Right lobe of liver (tissue), 6 donors: ENCODE measurements at regions not wholly inside any gene's neighbourhood (a gene's known extent, or its start where the extent isn't known, plus 50 kb on each side); places are given as distances from the start of the nearest gene placed in this dataset.
"Not testable (repeated sequence)": the region's sequence is repeated elsewhere in the genome, so short reads cannot be mapped to it uniquely, and the experiment has no call there.

ENCODE experiments used
- ATAC-seq, 4 donors: fragments of 200-7000 bp; cut with Tn5 transposase; one replicate each; pipeline ENCODE4 v1.9.1; 2020; ENCODE audit warnings: mild to moderate bottlenecking in 4 of 4, moderate library complexity in 4 of 4
- DNase-seq, 3 donors: peaks; one replicate each; pipeline ENCODE4 v3.0.0-alpha.2; 2020
- H3K27ac ChIP-seq, 3 donors: fragments of 200-600 bp; one replicate each; pipeline ENCODE4 v1.8.0; 2022
- H3K27me3 ChIP-seq, 2 donors: fragments of 200-600 bp; one replicate each; pipeline ENCODE4 v1.8.0; 2022
- H3K36me3 ChIP-seq, 4 donors: fragments of 200-600 bp; sonication (generic) in 1 of 4; one replicate each; pipeline versions ENCODE4 v1.5.1 to v1.8.0; 2017 to 2022; ENCODE audit warnings: control low read depth in 1 of 4
- H3K4me1 ChIP-seq, 4 donors: fragments of 200-600 bp; sonication (generic) in 1 of 4; one replicate each; pipeline versions ENCODE4 v1.5.1 to v1.8.0; 2017 to 2022; ENCODE audit warnings: control low read depth in 1 of 4
- H3K4me3 ChIP-seq, 3 donors: fragments of 200-600 bp; one replicate each; pipeline ENCODE4 v1.8.0; 2022
- H3K9me3 ChIP-seq, 4 donors: fragments of 200-600 bp; sonication (generic) in 1 of 4; one replicate each; pipeline versions ENCODE4 v1.5.1 to v1.8.0; 2017 to 2022; ENCODE audit warnings: control low read depth in 1 of 4
- CTCF ChIP-seq, 4 donors: fragments of 200-600 bp in 3 of 4; fragments of 450-650 bp in 1 of 4; IDR thresholded peaks; one replicate each; pipeline versions ENCODE4 v1.5.1 to v1.8.0; 2016 to 2022; ENCODE audit warnings: antibody characterized with exemption in 4 of 4, mild to moderate bottlenecking in 2 of 4
- POLR2A ChIP-seq: fragments of 450-650 bp; IDR thresholded peaks from one replicate; pipeline ENCODE4 v1.6.1; 2017; ENCODE audit warnings: antibody characterized with exemption, mild to moderate bottlenecking
- WGBS: methylation state at CpG from one replicate; pipeline ENCODE4 v1.1.6; 2018; ENCODE audit warnings: low coverage, low lambda C conversion rate; ENCODE audit not compliant: insufficient coverage; ENCODE audit errors: missing lambda C conversion rate; 5-methylcytosine and 5-hydroxymethylcytosine counted together
- intact Hi-C, 2 donors: fragments of 100-400 bp; cut with DNase I; formaldehyde crosslinking; loops; one replicate each; pipeline versions ENCODE4 v1.11.2 to v1.14.1; 2022
- donor health status: DM: no; HTN: yes; CAD: no.
- donor health status: DM: no; HTN: no; CAD: no.
- donor health status: DM: no; HTN: no; CAD: no.
- donor health status: DM: no; HTN: yes; CAD: no.
- donor health status: DM: no; HTN: yes; CAD: no.

GRCh38 chr20:17891131-17891530 is 77.5 kb downstream of the SNX5 start:
- intact Hi-C loops, ATAC-seq, H3K36me3 ChIP-seq, H3K27me3 ChIP-seq, H3K9me3 ChIP-seq, DNase-seq, H3K27ac ChIP-seq, H3K4me3 ChIP-seq: not testable (repeated sequence)
- WGBS = 86% methylated on average over 2 of the region's 4 CpGs
- H3K4me1 ChIP-seq = peaks cover 0 to 16% (median 0%) of the 10 kb centered on the region in 4 donors

DNA sequence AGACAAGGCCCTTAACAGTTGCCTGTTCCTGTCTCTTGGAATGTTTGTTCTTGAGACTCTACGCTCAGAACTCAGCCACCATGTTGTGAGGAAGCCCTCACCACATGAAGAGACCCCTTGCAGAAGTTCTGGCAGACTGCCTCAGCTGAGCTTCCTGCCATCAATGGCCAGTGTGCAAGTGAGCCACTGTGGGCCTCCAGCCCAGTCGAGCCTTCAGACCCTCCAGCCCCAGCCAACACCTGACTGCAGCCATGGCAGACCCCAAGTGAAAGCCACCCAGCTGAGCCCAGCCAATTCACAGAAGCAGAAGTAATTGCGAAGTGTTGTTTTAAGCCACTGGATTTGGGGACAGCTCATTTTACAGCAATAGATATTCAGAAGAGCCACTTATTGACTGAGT is 78.3 kb downstream of the SNX5 start:
- no CpG with 5 or more reads among the region's 3 CpGs for WGBS
- Histone ChIP-seq H3K36me3 (no peaks in the 10 kb centered on the region), H3K27me3 (no peaks in the 10 kb centered on the region), H3K27ac (no peak overlapping the region), H3K4me3 (no peak overlapping the region), H3K9me3 (no peaks in the 10 kb centered on the region), H3K4me1 (peaks cover 0 to 15% (median 0%) of the 10 kb centered on the region in 4 donors)
- DNase-seq = no peak
- intact Hi-C loops = no loop called here
- TF ChIP-seq CTCF (IDR thresholded peaks at IDR 0.05) (no peak), POLR2A (no peak)
- no peak for ATAC-seq

DNA sequence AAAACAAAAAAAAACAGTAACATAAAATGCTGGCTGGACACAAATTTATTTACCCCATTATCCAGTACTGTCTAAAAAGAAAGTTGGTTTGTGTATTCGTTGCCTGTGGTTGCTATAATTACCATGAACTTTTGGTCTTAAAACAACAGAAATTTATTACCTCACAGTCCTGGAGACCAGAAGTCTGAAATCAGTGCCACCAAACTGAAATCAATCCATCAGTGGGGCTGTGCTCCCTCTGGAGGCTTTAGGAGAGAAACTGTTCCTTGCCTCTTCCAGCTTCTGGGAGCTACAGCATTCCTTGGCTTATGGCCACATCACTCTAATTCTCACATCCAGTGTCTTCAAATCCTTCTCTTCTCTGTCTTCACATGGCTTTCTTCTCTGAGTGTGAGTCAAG is 79.4 kb downstream of the SNX5 start:
- intact Hi-C loops = loop anchor here in 1 of 2 donors (10.0 kb wide), 2 partner anchors 94 to 204 kb away; partner anchors contain the start of gene RRBP1
- TF ChIP-seq CTCF (IDR thresholded peaks at IDR 0.05) (peak; percentile 49 to 60 (median 51)), POLR2A (no peak)
- DNase-seq (peak in 1 of 3 donors; percentile 64), ATAC-seq (peak; percentile 84 to 88 (median 87))
- Histone ChIP-seq H3K9me3 (no peaks in the 10 kb centered on the region), H3K4me3 (no peak overlapping the region), H3K27ac (peak overlapping the region in 1 of 3 donors; percentile 34), H3K36me3 (no peaks in the 10 kb centered on the region), H3K27me3 (no peaks in the 10 kb centered on the region), H3K4me1 (peaks cover 0 to 15% (median 3%) of the 10 kb centered on the region in 4 donors)
- WGBS = 0% methylated on average over 1 of the region's 1 CpG

DNA sequence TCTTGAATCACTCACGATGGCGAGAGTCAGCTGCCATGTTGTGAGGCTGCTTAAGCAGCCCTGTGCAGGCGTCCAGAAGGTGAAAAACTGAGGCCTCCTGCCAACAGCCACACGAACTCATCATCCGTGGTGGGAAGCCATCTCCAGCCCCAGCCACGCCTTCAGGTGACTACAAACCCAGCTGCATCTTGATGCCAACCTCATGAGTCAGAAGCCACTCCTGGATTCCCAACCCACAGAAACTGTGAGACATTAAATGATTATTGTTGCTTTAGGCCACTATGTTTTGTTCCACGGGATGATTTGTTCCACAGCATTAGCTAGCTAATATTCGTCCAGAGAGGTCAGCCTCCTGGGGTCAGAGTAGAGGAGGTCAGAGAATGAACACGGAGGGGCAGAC is 80.5 kb downstream of the SNX5 start:
- Histone ChIP-seq H3K36me3 (no peaks in the 10 kb centered on the region), H3K27ac (no peak overlapping the region), H3K27me3 (no peaks in the 10 kb centered on the region), H3K4me1 (peaks cover 0 to 15% (median 3%) of the 10 kb centered on the region in 4 donors), H3K4me3 (no peak overlapping the region), H3K9me3 (no peaks in the 10 kb centered on the region)
- no peak for TF ChIP-seq POLR2A
- TF ChIP-seq CTCF (IDR thresholded peaks at IDR 0.05) = no peak
- WGBS = 27% methylated on average over 5 of the region's 9 CpGs
- intact Hi-C loops = loop anchor here in 1 of 2 donors (10.0 kb wide), 2 partner anchors 93 to 203 kb away; partner anchors contain the start of gene RRBP1
- no peak for ATAC-seq
- DNase-seq = no peak

DNA sequence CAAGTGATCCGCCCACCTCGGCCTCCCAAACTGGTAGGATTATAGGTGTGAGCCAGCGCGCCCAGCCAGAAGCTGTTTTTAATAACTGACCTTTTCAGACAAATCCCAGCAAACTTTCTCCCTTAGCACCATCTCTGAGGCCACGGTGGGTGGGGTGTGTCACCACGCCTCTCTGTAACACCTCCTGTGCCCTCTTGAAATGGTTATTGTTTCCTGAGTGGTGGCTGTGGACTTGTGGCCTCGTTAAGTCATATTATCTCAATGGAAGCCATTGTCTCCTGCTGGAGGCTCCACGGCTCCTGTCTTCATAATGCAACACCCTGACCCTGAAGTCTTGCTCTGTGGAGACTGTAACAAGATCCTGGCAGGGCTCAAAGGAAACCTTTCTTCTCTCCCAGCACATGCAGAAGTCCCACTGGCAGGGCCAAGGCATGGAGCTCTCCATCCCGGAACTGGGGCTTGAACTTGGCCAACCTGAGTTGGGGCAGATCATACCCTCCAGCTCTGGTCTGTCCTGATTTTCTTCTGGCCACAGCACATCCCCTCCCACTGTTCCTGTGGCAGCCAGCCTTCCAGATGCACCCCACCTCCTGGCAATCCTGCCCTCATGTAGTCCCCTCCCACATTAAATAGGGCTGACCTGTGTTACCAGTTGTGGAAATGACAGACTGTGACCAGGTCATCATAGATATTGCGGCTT is 81.1 kb downstream of the SNX5 start:
- no peak for ATAC-seq
- H3K4me3 ChIP-seq = no peak overlapping the region
- H3K27me3 ChIP-seq = no peaks in the 10 kb centered on the region
- peaks cover 0 to 11% (median 3%) of the 10 kb centered on the region in 4 donors for H3K4me1 ChIP-seq
- DNase-seq = no peak
- TF ChIP-seq CTCF (IDR thresholded peaks at IDR 0.05) (no peak), POLR2A (no peak)
- no peak overlapping the region for H3K27ac ChIP-seq
- no peaks in the 10 kb centered on the region for H3K9me3 ChIP-seq
- intact Hi-C loops = loop anchor here in 1 of 2 donors (10.0 kb wide), 2 partner anchors 93 to 203 kb away; partner anchors contain the start of gene RRBP1
- H3K36me3 ChIP-seq = no peaks in the 10 kb centered on the region
- 92% methylated on average over 4 of the region's 10 CpGs for WGBS
